Stomach (tissue), 4 donors: ENCODE measurements at regions not wholly inside any gene's neighbourhood (a gene's known extent, or its start where the extent isn't known, plus 50 kb on each side); places are given as distances from the start of the nearest gene placed in this dataset.

ENCODE experiments used
- POLR2A ChIP-seq, 4 donors: fragments of 450-650 bp; IDR thresholded peaks; one replicate each; pipeline ENCODE4 v1.6.1; 2016; ENCODE audit warnings: antibody characterized with exemption in 4 of 4, control low read depth in 2 of 4, mild to moderate bottlenecking in 1 of 4, moderate library complexity in 1 of 4
- POLR2AphosphoS5 ChIP-seq, 3 donors: sonication (generic); formaldehyde crosslinking; IDR thresholded peaks; one replicate each; pipeline ENCODE4 v1.6.1; 2016; ENCODE audit warnings: antibody characterized with exemption in 3 of 3
- TF ChIP-seq, protein P1 (sequence below), 7 experiments: fragments of 450-650 bp in 4 of 7; fragments of 200-600 bp in 3 of 7; sonication (generic) in 3 of 7; IDR thresholded peaks; one replicate each; pipeline ENCODE4 v1.5.1; 2016 to 2019; ENCODE audit warnings: antibody characterized with exemption in 7 of 7, control low read depth in 2 of 7, mild to moderate bottlenecking in 1 of 7

- TF ChIP-seq POLR2A (IDR thresholded peaks at IDR 0.05) (no peak), POLR2AphosphoS5 (IDR thresholded peaks at IDR 0.05) (no peak)
- TF ChIP-seq, protein P1, sequence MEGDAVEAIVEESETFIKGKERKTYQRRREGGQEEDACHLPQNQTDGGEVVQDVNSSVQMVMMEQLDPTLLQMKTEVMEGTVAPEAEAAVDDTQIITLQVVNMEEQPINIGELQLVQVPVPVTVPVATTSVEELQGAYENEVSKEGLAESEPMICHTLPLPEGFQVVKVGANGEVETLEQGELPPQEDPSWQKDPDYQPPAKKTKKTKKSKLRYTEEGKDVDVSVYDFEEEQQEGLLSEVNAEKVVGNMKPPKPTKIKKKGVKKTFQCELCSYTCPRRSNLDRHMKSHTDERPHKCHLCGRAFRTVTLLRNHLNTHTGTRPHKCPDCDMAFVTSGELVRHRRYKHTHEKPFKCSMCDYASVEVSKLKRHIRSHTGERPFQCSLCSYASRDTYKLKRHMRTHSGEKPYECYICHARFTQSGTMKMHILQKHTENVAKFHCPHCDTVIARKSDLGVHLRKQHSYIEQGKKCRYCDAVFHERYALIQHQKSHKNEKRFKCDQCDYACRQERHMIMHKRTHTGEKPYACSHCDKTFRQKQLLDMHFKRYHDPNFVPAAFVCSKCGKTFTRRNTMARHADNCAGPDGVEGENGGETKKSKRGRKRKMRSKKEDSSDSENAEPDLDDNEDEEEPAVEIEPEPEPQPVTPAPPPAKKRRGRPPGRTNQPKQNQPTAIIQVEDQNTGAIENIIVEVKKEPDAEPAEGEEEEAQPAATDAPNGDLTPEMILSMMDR (IDR thresholded peaks at IDR 0.05), result no peak
Observed at GRCh38 chr10:109504401-109504800, 418.9 kb downstream of the XPNPEP1 start.
